H1 (cell line): ENCODE measurements at regions not wholly inside any gene's neighbourhood (a gene's known extent, or its start where the extent isn't known, plus 50 kb on each side); places are given as distances from the start of the nearest gene placed in this dataset.

Experiments used
- BCL11A ChIP-seq, 2 experiments: IDR thresholded peaks; one replicate each; pipeline ENCODE4 v1.6.1; 2011; ENCODE audit warnings: low read depth in 2 of 2, low read length in 2 of 2, mild to moderate bottlenecking in 2 of 2
- SP2 ChIP-seq: IDR thresholded peaks from 2 replicates; pipeline ENCODE4 v1.6.1; 2012; ENCODE audit warnings: mild to moderate bottlenecking, low read length, inconsistent platforms

DNA sequence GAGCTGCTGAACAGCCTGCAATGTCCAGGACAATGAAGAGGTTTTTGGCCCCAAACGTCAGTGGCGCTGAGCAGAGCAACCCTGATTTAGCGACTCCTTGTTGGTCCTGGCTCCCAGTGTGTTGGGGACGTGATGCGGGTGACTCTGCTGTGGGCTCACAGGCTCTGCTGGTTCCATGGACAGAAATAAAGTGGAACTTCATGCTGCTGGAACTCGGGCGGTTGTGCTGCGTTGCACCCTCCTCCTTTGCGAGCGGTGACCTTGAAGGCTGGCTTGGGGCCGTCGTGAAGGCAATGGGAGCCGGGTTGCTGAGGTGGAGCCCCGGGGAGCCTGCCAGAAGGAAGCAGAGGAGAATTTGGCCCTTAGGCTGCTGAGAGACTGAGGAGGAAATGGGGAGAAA, 122.6 kb upstream of the C1orf174 start (continued):
- TF ChIP-seq BCL11A (IDR thresholded peaks at IDR 0.05; ENCODE audit: low read depth in 2 of 2, low read length in 2 of 2) (no peak), SP2 (no peak)
